Peyer's patch (tissue), 4 donors: ENCODE measurements at regions not wholly inside any gene's neighbourhood (a gene's known extent, or its start where the extent isn't known, plus 50 kb on each side); places are given as distances from the start of the nearest gene placed in this dataset.

ENCODE experiments used
- DNase-seq, 3 donors: peaks; one replicate each; pipeline ENCODE4 v3.0.0-alpha.2; 2017 to 2019
- H3K27ac ChIP-seq, 4 donors: fragments of 200-600 bp; sonication (generic); one replicate each; pipeline ENCODE4 v1.5.1; 2016 to 2019
- H3K27me3 ChIP-seq, 2 donors: fragments of 200-600 bp; sonication (generic); one replicate each; pipeline ENCODE4 v1.5.1; 2019
- H3K36me3 ChIP-seq, 3 donors: fragments of 200-600 bp; sonication (generic); one replicate each; pipeline ENCODE4 v1.5.1; 2016 to 2019
- H3K4me1 ChIP-seq, 4 donors: fragments of 200-600 bp; sonication (generic); one replicate each; pipeline ENCODE4 v1.5.1; 2016 to 2019
- H3K4me3 ChIP-seq, 4 donors: fragments of 200-600 bp; sonication (generic); 1 replicate in 3 of 4; 2 replicates in 1 of 4; pipeline ENCODE4 v1.5.1; 2016 to 2019; ENCODE audit warnings: mild to moderate bottlenecking in 1 of 4
- H3K9me3 ChIP-seq, 4 donors: fragments of 200-600 bp; sonication (generic); one replicate each; pipeline ENCODE4 v1.5.1; 2016 to 2019; ENCODE audit warnings: mild to moderate bottlenecking in 1 of 4
- POLR2A ChIP-seq, 2 donors: fragments of 450-650 bp; IDR thresholded peaks; one replicate each; pipeline ENCODE4 v1.5.1; 2017; ENCODE audit warnings: antibody characterized with exemption in 2 of 2, mild to moderate bottlenecking in 2 of 2, moderate library complexity in 2 of 2
- TF ChIP-seq, protein P1 (sequence below), 6 experiments: fragments of 450-650 bp in 4 of 6; fragments of 200-600 bp in 2 of 6; sonication (generic) in 1 of 6; IDR thresholded peaks; one replicate each; pipeline ENCODE4 v1.5.1; 2017 to 2019; ENCODE audit warnings: antibody characterized with exemption in 6 of 6, mild to moderate bottlenecking in 3 of 6, moderate library complexity in 1 of 6

DNA sequence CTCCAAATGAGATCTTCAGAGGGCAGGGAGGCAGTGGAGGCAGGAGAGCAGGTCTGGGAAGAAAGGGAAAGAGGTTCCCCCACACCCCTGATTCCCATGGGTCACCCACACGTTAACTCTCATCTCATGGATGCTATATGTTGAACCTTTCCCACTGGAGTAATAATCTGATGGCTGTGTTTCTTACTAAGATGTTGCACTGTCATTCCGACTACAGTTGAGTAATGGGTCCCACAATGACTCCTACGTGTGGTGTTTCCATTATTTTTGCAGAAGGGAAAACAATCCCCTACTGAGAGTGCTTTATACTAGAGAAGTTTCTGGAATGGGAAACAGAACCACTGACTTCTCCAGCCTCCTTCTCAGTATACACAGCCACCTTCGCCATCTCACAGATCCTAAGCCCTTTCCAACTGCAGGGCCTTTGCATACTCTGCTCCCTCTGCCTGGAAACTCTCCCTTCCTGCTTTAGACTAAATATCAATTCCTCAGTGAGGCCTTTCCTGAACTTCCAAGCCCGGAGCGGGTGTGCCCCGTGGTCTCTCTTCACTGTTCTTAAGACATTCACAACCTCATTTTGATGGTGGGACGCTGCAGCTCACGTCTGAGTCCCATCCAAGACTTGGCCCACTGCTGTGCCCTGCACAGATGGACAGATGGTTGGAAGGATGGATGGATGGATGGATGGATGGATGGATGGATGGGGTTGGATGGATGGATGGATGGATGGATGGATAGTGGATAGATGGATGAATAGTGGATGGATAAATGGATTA, 238.6 kb upstream of the PMEPA1 start:
- TF ChIP-seq, protein P1, sequence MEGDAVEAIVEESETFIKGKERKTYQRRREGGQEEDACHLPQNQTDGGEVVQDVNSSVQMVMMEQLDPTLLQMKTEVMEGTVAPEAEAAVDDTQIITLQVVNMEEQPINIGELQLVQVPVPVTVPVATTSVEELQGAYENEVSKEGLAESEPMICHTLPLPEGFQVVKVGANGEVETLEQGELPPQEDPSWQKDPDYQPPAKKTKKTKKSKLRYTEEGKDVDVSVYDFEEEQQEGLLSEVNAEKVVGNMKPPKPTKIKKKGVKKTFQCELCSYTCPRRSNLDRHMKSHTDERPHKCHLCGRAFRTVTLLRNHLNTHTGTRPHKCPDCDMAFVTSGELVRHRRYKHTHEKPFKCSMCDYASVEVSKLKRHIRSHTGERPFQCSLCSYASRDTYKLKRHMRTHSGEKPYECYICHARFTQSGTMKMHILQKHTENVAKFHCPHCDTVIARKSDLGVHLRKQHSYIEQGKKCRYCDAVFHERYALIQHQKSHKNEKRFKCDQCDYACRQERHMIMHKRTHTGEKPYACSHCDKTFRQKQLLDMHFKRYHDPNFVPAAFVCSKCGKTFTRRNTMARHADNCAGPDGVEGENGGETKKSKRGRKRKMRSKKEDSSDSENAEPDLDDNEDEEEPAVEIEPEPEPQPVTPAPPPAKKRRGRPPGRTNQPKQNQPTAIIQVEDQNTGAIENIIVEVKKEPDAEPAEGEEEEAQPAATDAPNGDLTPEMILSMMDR (IDR thresholded peaks at IDR 0.05), result no peak
- no peak for TF ChIP-seq POLR2A (IDR thresholded peaks at IDR 0.05)

DNA sequence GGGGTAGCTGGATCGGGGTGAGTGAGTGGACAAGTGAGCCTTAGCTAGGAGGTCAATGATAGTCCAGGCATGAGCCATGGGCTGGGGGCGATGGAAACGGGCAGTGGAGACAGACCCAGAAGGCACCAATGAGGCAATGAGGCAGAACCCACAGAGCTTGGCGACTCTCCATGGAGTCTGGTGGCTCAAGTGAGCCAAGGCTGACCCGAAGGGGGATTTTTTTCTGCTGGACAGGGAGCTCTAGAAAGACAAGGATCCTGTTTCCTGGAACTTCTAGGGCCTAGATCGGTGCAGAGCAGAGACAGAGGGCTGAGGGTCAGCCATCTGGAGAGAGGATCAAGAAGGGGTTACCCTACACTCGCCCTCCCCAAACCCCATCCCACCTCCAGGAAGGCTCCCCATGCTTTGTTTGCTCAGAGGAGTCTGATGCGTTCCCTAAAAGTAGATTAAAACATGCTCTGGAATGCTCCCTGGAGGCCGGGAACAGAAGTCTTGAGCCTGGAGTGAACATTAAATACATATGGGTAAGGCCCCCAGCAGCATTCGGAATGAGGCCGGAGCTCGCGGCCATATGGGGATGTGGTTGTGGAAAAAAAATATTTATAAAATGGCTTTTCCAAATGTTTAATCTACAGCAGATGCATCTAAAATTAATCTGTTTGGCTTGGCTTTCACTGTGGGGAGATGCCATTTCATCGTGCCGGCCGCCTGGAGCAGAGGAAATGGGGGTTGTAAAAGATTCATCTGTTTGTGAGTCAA, 237.8 kb upstream of the PMEPA1 start:
- Histone ChIP-seq H3K4me3 (no peak overlapping the region), H3K27me3 (no peaks in the 10 kb centered on the region), H3K4me1 (peaks cover 0 to 3% (median 0%) of the 10 kb centered on the region in 4 donors), H3K27ac (no peak overlapping the region), H3K9me3 (no peaks in the 10 kb centered on the region), H3K36me3 (no peaks in the 10 kb centered on the region)
- DNase-seq, result no peak
- TF ChIP-seq, protein P1 (IDR thresholded peaks at IDR 0.05), result no peak
- TF ChIP-seq POLR2A (IDR thresholded peaks at IDR 0.05), result no peak

More for the DNA sequence above, 238.6 kb upstream of the PMEPA1 start:
- no peak overlapping the region for H3K27ac ChIP-seq
- H3K4me1 ChIP-seq, result peaks cover 0 to 3% (median 0%) of the 10 kb centered on the region in 4 donors
- H3K27me3 ChIP-seq, result no peaks in the 10 kb centered on the region
- H3K36me3 ChIP-seq, result no peaks in the 10 kb centered on the region
- DNase-seq, result no peak
- H3K4me3 ChIP-seq, result no peak overlapping the region
- no peaks in the 10 kb centered on the region for H3K9me3 ChIP-seq

DNA sequence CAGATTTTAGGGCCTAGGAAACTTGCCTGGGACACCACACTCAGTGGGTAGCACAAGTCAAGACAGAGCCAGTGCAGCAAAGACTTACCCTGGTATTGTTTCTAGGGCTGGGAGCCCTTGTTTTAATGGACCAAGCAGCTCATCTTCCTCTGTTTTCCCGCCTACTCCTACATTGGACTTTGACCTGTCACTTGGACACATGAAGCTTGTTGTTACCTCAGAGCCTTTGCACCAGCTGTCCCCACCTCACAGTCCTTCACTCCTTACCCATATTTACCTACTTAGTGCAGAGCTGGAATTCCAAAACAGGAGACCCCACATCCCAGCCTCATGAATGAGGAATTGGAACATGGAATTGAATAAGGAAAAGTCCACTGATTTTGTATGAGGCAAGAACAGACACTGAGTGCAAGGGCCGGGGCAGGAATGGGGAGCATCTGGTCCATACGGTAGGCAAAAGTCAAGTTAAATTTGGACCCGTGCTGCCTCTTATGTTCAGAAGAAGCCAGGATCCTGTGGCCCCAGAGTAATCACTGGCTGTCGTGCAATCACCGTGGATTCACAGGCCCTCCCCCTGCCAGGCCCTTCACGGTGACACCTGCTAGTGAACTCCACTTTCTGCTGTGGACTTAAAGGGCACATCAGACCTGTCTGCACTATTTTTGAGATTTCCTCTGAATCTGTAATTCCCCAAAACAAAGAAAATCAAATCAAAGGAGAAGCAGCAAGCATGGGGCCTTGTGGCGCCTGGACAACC, 236.9 kb upstream of the PMEPA1 start:
- H3K4me3 ChIP-seq, result no peak overlapping the region
- H3K27ac ChIP-seq, result no peak overlapping the region
- no peaks in the 10 kb centered on the region for H3K27me3 ChIP-seq
- H3K36me3 ChIP-seq, result no peaks in the 10 kb centered on the region
- no peaks in the 10 kb centered on the region for H3K9me3 ChIP-seq
- DNase-seq, result no peak
- H3K4me1 ChIP-seq, result peaks cover 0 to 3% (median 0%) of the 10 kb centered on the region in 4 donors
- TF ChIP-seq, protein P1 (IDR thresholded peaks at IDR 0.05), result no peak
- no peak for TF ChIP-seq POLR2A (IDR thresholded peaks at IDR 0.05)

DNA sequence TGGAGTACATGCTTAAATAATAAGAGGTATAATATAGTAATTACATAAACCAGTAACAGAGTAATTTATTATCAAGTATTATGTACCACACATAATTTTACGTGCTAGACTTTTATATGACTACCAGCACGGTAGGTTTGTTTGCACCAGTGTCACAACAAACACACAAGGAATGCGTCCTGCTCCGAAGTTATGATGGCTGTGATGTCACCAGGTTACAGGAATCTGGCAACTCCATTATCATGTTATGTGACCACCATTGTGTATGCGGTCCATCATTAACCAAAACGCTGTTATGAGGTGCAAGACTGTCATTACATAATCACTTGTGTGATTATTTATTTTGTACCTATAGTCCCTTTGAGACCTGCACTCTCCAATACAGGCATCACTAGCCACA, 235.2 kb upstream of the PMEPA1 start:
- Histone ChIP-seq H3K27ac (no peak overlapping the region), H3K9me3 (no peaks in the 10 kb centered on the region), H3K27me3 (no peaks in the 10 kb centered on the region), H3K4me3 (no peak overlapping the region), H3K4me1 (peaks cover 0 to 3% (median 0%) of the 10 kb centered on the region in 4 donors), H3K36me3 (no peaks in the 10 kb centered on the region)
- DNase-seq, result no peak
- TF ChIP-seq, protein P1 (IDR thresholded peaks at IDR 0.05), result no peak
- no peak for TF ChIP-seq POLR2A (IDR thresholded peaks at IDR 0.05)

DNA sequence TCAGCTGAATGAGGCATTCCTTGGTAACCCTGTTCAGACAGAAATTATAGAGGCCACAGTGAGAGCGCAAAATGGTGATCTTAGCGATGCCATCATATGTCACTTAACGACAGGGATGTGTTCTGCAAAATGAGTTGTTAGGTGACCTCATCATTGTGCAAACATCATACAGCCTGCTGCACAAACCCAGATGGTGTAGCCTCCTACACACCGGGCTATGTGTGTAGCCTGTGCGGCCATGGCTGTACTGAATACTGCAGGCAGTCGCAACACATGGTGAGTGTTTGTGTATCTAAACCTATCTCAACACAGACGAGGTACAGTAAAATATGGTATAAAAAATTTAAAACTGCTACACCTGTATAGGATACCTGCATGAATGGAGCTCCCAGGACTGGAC, 234.1 kb upstream of the PMEPA1 start:
- H3K27me3 ChIP-seq, result no peaks in the 10 kb centered on the region
- DNase-seq, result no peak
- peaks cover 0 to 3% (median 0%) of the 10 kb centered on the region in 4 donors for H3K4me1 ChIP-seq
- no peaks in the 10 kb centered on the region for H3K36me3 ChIP-seq
- no peak overlapping the region for H3K4me3 ChIP-seq
- TF ChIP-seq POLR2A (IDR thresholded peaks at IDR 0.05), result no peak
- TF ChIP-seq, protein P1 (IDR thresholded peaks at IDR 0.05), result no peak
- no peaks in the 10 kb centered on the region for H3K9me3 ChIP-seq
- H3K27ac ChIP-seq, result no peak overlapping the region
